ENCODE measurements at regions not wholly inside any gene's neighbourhood (a gene's known extent, or its start where the extent isn't known, plus 50 kb on each side); places are given as distances from the start of the nearest gene placed in this dataset.

DNA sequence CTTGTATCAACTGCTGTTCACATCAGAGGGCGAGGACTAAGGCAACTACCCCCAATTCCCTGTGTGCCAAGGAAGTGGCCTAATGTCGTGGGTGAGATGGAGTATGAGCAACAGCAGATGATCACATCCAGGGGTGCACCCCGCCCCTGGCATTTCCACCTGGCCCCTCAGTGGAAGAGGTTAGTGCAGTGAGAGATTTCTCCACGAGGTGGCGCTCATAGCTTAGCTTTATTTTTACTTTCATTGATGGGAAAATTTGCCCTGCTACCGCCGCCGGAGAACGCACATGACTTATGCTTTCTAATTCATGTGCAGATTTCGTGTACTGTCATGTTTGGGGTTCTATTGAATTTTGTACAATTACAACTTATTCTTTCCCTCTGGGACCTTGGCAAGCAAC, 470.6 kb upstream of the MEX3C start:
- no peak for DNase-seq (ENCODE audit: low spot score)
- TF ChIP-seq, protein P1, sequence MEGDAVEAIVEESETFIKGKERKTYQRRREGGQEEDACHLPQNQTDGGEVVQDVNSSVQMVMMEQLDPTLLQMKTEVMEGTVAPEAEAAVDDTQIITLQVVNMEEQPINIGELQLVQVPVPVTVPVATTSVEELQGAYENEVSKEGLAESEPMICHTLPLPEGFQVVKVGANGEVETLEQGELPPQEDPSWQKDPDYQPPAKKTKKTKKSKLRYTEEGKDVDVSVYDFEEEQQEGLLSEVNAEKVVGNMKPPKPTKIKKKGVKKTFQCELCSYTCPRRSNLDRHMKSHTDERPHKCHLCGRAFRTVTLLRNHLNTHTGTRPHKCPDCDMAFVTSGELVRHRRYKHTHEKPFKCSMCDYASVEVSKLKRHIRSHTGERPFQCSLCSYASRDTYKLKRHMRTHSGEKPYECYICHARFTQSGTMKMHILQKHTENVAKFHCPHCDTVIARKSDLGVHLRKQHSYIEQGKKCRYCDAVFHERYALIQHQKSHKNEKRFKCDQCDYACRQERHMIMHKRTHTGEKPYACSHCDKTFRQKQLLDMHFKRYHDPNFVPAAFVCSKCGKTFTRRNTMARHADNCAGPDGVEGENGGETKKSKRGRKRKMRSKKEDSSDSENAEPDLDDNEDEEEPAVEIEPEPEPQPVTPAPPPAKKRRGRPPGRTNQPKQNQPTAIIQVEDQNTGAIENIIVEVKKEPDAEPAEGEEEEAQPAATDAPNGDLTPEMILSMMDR (IDR thresholded peaks at IDR 0.05): peak; percentile 85
- Mint-ChIP-seq H3K9me3 (ENCODE audit: low read depth) (peaks cover 12% of the 10 kb centered on the region), H3K27ac (ENCODE audit: unreplicated experiment) (no peak overlapping the region), H3K4me1 (ENCODE audit: low read depth) (peaks cover 8% of the 10 kb centered on the region), H3K4me3 (ENCODE audit: unreplicated experiment) (no peak overlapping the region), H3K27me3 (ENCODE audit: low read depth) (peaks cover 32% of the 10 kb centered on the region), H3K36me3 (ENCODE audit: low read depth) (peaks cover 3% of the 10 kb centered on the region)

DNA sequence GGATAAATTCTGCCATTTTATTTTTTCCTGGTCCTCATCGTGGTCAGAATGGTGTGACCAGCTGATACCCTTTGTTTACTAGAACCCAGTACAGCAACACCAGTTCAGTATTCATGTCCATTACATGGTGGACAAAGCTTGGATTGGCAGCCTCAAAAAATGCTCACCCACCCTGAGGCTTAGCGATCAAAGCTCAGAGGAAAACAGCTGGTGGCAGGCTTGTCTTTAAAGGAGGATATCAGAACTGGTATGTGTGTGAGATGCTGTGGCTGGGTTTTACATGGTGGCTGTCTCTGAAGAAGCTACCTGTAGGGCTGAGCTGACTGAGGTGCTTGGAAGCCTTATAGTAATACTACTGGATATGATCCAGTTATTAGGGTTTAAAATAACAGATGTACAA, 471.1 kb upstream of the MEX3C start:
- DNase-seq (ENCODE audit: low spot score): no peak
- peaks cover 8% of the 10 kb centered on the region for H3K4me1 Mint-ChIP-seq (ENCODE audit: low read depth)

DNA sequence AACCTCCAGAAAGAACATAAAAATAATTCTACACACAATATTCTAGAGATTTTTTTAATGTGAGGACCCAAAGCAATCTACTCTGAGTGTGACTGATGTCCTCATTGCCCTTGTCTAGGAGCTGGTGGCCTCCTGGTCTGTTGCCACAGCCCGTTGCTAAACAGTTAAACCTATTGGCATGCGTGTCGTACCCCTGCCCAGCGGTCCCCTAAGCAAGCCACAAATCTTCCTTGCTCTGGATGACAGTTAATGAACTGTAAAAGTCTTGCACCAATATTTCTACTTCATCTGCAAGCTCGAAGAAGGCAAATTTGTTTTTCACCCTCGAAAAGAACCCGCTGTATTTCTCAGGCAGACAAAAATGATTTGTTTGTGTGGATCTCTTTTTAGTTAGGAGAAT, 489.1 kb upstream of the MEX3C start:
- DNase-seq (ENCODE audit: low spot score): no peak
- Mint-ChIP-seq H3K27me3 (ENCODE audit: low read depth) (peaks cover 6% of the 10 kb centered on the region), H3K36me3 (ENCODE audit: low read depth) (no peaks in the 10 kb centered on the region), H3K4me3 (ENCODE audit: unreplicated experiment) (no peak overlapping the region), H3K27ac (ENCODE audit: unreplicated experiment) (no peak overlapping the region), H3K9me3 (ENCODE audit: low read depth) (peaks cover 10% of the 10 kb centered on the region), H3K4me1 (ENCODE audit: low read depth) (no peaks in the 10 kb centered on the region)
- TF ChIP-seq, protein P1 (IDR thresholded peaks at IDR 0.05): no peak

More for the DNA sequence above, 471.1 kb upstream of the MEX3C start:
- TF ChIP-seq, protein P1 (IDR thresholded peaks at IDR 0.05): no peak
- Mint-ChIP-seq H3K27me3 (ENCODE audit: low read depth) (peaks cover 31% of the 10 kb centered on the region), H3K36me3 (ENCODE audit: low read depth) (peaks cover 3% of the 10 kb centered on the region), H3K9me3 (ENCODE audit: low read depth) (peaks cover 12% of the 10 kb centered on the region), H3K27ac (ENCODE audit: unreplicated experiment) (no peak overlapping the region), H3K4me3 (ENCODE audit: unreplicated experiment) (no peak overlapping the region)

DNA sequence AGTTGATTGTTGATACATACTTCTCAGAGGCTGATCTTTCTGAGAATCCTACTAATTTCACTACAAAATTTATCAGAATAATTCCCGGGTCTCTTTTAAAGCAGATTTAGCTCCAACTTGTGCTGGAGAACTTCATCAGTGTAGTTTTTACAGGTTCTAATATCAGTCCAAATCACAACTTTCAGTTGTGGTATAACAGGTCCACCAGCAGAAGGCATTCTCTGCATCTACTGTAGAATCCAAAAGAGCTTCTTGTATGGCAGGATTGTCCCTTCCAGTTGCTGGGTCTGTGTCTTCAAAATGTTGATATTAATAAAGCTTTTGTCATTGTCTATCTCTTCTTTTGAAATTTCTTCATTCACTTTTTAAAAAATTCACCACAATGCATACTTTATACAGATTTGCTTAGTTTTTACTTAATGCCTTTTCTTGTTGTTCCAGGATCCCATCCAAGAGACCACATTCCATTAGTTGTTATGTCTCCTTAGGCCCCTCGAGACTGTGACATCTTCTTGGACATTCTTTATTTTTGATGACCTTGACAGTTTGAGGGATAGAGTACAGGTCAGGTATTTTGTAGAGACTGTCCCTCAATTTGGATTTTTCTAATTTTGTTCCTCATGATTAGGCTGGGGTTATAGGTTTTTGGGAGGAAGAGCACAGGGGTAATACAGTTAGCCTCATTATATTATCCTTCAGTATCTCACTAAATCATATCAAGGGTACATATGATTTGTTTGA, 490.5 kb upstream of the MEX3C start:
- TF ChIP-seq, protein P1 (IDR thresholded peaks at IDR 0.05): no peak
- Mint-ChIP-seq H3K9me3 (ENCODE audit: low read depth) (no peaks in the 10 kb centered on the region), H3K27me3 (ENCODE audit: low read depth) (peaks cover 6% of the 10 kb centered on the region), H3K36me3 (ENCODE audit: low read depth) (no peaks in the 10 kb centered on the region), H3K27ac (ENCODE audit: unreplicated experiment) (no peak overlapping the region), H3K4me3 (ENCODE audit: unreplicated experiment) (no peak overlapping the region), H3K4me1 (ENCODE audit: low read depth) (no peaks in the 10 kb centered on the region)
- DNase-seq (ENCODE audit: low spot score): no peak

DNA sequence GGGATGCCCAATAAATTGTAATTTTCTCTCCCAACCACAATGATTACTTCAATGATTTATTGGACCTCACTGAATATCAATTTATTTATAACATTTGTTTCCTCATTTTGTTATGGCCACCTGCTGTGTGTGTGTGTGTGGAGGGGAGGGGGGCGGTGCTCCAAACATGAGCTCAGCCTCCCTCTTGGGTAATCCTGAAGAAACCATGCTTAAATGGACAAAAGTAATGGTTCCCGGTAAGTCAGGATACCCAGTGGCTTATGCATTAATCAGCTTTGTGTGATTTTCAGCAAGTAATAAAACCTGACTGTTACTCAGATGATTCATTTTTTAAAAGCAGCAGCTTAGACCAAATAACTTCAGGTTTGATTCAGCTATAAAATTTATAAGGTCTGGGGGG, 495.1 kb upstream of the MEX3C start:
- Mint-ChIP-seq H3K4me3 (ENCODE audit: unreplicated experiment) (no peak overlapping the region), H3K9me3 (ENCODE audit: low read depth) (peaks cover 16% of the 10 kb centered on the region), H3K27ac (ENCODE audit: unreplicated experiment) (no peak overlapping the region), H3K36me3 (ENCODE audit: low read depth) (no peaks in the 10 kb centered on the region), H3K4me1 (ENCODE audit: low read depth) (no peaks in the 10 kb centered on the region), H3K27me3 (ENCODE audit: low read depth) (peaks cover 2% of the 10 kb centered on the region)
- TF ChIP-seq, protein P1 (IDR thresholded peaks at IDR 0.05): no peak
- DNase-seq (ENCODE audit: low spot score): no peak
